HL-60 (cell line): ENCODE measurements at regions not wholly inside any gene's neighbourhood (a gene's known extent, or its start where the extent isn't known, plus 50 kb on each side); places are given as distances from the start of the nearest gene placed in this dataset.

Experiments used
- DNase-seq, 2 experiments: peaks; one replicate each; pipeline ENCODE4 v3.0.0-alpha.2; 2010 to 2020; ENCODE audit warnings: low read depth in 1 of 2, low spot score in 1 of 2
- H3K27ac ChIP-seq: fragments of 250-450 bp; sonication (Bioruptor Pico); replicated peaks from 2 replicates; pipeline ENCODE4 v1.5.1; 2020; ENCODE audit warnings: mild to moderate bottlenecking, moderate library complexity
- H3K27me3 ChIP-seq: fragments of 250-450 bp; sonication (Bioruptor Pico); 2 replicates; pipeline ENCODE4 v1.5.1; 2021; ENCODE audit warnings: mild to moderate bottlenecking, moderate library complexity; ENCODE audit not compliant: insufficient read depth, poor library complexity, severe bottlenecking
- H3K4me3 ChIP-seq: replicated peaks from 2 replicates; pipeline ENCODE4 v1.5.1; 2011; ENCODE audit warnings: mild to moderate bottlenecking, control low read depth, low read length; ENCODE audit not compliant: insufficient read depth
- GABPA ChIP-seq: IDR thresholded peaks from 2 replicates; pipeline ENCODE4 v1.6.1; 2012; ENCODE audit warnings: low read depth
- POLR2AphosphoS5 ChIP-seq: IDR thresholded peaks from 2 replicates; pipeline ENCODE4 v1.6.1; 2012; ENCODE audit warnings: low read depth
- SPI1 ChIP-seq: IDR thresholded peaks from 2 replicates; pipeline ENCODE4 v1.6.1; 2012; ENCODE audit warnings: low read depth, mild to moderate bottlenecking, borderline replicate concordance
- TF ChIP-seq, protein P1 (sequence below): IDR thresholded peaks from one replicate; pipeline ENCODE4 v1.5.1; 2011; ENCODE audit warnings: low read length, control low read depth, inconsistent platforms; ENCODE audit not compliant: insufficient read depth
- TF ChIP-seq, protein P2 (sequence below): IDR thresholded peaks from 2 replicates; pipeline ENCODE4 v1.6.1; 2012; ENCODE audit warnings: low read depth; ENCODE audit not compliant: insufficient replicate concordance

DNA sequence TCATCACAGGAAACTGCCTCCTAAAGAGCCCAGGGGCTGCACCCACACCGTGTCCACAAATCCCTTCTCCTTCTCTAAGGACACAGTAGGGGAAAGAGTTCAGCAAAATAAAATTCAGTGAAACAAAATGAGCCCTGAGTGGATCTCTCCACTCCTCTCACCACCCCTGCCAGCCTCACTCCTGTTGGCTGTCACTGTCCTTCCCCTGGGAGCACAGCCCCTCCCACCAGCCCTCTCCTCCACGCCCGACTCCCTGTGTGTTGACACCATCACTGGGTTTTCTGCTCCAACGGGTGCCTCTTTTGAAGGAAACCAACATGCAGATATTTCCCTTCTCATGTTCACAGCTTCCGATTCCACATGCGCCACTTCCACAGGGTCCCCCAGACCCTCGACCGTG lies 356.2 kb downstream of the AJAP1 start:
- no peak overlapping the region for H3K4me3 ChIP-seq
- no peak for DNase-seq
- no peak overlapping the region for H3K27ac ChIP-seq
- no peaks in the 10 kb centered on the region for H3K27me3 ChIP-seq
- TF ChIP-seq SPI1: no peak
- TF ChIP-seq, protein P1, sequence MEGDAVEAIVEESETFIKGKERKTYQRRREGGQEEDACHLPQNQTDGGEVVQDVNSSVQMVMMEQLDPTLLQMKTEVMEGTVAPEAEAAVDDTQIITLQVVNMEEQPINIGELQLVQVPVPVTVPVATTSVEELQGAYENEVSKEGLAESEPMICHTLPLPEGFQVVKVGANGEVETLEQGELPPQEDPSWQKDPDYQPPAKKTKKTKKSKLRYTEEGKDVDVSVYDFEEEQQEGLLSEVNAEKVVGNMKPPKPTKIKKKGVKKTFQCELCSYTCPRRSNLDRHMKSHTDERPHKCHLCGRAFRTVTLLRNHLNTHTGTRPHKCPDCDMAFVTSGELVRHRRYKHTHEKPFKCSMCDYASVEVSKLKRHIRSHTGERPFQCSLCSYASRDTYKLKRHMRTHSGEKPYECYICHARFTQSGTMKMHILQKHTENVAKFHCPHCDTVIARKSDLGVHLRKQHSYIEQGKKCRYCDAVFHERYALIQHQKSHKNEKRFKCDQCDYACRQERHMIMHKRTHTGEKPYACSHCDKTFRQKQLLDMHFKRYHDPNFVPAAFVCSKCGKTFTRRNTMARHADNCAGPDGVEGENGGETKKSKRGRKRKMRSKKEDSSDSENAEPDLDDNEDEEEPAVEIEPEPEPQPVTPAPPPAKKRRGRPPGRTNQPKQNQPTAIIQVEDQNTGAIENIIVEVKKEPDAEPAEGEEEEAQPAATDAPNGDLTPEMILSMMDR: no peak
- no peak for TF ChIP-seq POLR2AphosphoS5
- no peak for TF ChIP-seq GABPA
- TF ChIP-seq, protein P2, sequence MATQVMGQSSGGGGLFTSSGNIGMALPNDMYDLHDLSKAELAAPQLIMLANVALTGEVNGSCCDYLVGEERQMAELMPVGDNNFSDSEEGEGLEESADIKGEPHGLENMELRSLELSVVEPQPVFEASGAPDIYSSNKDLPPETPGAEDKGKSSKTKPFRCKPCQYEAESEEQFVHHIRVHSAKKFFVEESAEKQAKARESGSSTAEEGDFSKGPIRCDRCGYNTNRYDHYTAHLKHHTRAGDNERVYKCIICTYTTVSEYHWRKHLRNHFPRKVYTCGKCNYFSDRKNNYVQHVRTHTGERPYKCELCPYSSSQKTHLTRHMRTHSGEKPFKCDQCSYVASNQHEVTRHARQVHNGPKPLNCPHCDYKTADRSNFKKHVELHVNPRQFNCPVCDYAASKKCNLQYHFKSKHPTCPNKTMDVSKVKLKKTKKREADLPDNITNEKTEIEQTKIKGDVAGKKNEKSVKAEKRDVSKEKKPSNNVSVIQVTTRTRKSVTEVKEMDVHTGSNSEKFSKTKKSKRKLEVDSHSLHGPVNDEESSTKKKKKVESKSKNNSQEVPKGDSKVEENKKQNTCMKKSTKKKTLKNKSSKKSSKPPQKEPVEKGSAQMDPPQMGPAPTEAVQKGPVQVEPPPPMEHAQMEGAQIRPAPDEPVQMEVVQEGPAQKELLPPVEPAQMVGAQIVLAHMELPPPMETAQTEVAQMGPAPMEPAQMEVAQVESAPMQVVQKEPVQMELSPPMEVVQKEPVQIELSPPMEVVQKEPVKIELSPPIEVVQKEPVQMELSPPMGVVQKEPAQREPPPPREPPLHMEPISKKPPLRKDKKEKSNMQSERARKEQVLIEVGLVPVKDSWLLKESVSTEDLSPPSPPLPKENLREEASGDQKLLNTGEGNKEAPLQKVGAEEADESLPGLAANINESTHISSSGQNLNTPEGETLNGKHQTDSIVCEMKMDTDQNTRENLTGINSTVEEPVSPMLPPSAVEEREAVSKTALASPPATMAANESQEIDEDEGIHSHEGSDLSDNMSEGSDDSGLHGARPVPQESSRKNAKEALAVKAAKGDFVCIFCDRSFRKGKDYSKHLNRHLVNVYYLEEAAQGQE: no peak

DNA sequence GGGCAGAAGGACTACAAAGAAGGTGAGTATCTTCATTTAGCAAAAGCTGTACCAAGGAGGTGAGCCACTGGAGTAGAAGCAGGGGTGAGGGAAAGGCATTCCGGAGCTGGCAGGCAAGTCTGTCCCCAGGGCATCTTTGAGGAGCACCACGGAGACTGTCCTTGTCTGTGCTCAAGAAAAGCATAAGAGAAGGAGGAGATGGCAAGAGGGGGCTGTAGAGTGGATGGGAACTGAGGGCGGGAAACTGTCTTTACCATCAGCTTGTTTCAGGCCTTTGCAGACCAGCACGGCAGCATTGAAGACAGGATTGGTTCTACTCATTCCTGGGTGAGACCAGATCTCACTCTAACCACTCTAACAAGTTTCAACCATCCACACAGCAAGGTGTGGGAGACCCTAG lies 355.8 kb downstream of the AJAP1 start:
- TF ChIP-seq GABPA (no peak), POLR2AphosphoS5 (no peak), SPI1 (no peak)
- TF ChIP-seq, protein P2: no peak
- TF ChIP-seq, protein P1: no peak
- no peak overlapping the region for H3K4me3 ChIP-seq
- no peak for DNase-seq
- H3K27me3 ChIP-seq: no peaks in the 10 kb centered on the region
- H3K27ac ChIP-seq: no peak overlapping the region

DNA sequence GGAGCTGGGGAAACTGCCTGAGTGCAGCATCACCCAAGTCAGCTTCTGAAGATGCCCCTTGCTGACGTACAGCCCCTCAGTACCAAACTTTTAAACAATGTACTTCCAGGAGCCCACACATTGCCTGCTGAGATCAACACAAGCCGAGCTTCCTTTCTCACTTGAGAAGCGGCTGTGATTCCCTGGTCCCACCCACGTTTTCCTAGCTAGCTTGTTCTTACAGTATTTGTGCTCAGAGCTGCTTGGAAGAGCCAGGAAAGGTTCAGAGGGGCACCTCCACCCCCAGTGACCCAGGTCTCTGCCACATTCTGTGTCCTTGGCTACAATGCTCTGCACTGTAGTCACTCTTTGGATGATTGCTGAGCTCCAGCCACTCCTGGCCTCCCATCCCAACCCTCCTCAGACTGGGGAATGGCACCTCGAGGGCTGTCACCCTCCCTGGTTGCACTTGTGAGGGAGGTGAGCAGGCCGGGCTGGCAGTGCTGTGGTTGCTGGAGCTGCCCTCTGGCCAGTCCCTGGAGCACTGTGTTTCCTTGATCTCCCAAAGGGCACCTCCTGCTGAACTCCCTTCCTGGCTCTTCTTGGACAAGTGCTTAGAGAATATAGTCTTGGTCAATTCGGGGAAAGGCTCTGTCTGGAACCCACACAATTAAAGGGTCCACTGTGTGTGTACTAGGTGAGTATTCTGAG lies 355.1 kb downstream of the AJAP1 start:
- Histone ChIP-seq H3K27ac (no peak overlapping the region), H3K27me3 (no peaks in the 10 kb centered on the region), H3K4me3 (no peak overlapping the region)
- no peak for DNase-seq
- TF ChIP-seq POLR2AphosphoS5 (no peak), GABPA (no peak)
- TF ChIP-seq, protein P2: no peak
- TF ChIP-seq, protein P1: no peak
